ENCODE measurements at regions not wholly inside any gene's neighbourhood (a gene's known extent, or its start where the extent isn't known, plus 50 kb on each side); places are given as distances from the start of the nearest gene placed in this dataset.

GRCh38 chr9:38254151-38254550 lies 138.4 kb upstream of the ALDH1B1 start:
- TF ChIP-seq EZH2 (IDR thresholded peaks at IDR 0.05; ENCODE audit: borderline replicate concordance, low read depth, low read length, severe bottlenecking) (no peak), CTCF (IDR thresholded peaks at IDR 0.05; ENCODE audit: borderline replicate concordance, extremely low read depth, low read length, poor library complexity, severe bottlenecking) (no peak)

Measured in DND-41 (cell line).